CD14-positive monocyte (primary cell): ENCODE measurements at regions not wholly inside any gene's neighbourhood (a gene's known extent, or its start where the extent isn't known, plus 50 kb on each side); places are given as distances from the start of the nearest gene placed in this dataset.

Source experiments
- DNase-seq, 3 donors: peaks; one replicate each; pipeline ENCODE4 v3.0.0-alpha.2; 2011 to 2022
- H2AFZ ChIP-seq: 2 replicates; pipeline ENCODE4 v1.6.0; 2012; ENCODE audit warnings: mild to moderate bottlenecking, low read depth, low read length, inconsistent platforms; ENCODE audit not compliant: insufficient read depth, poor library complexity, severe bottlenecking
- H3K27ac ChIP-seq, 2 donors: 1 replicate in 1 of 2; 2 replicates in 1 of 2; pipeline ENCODE4 v1.5.1; 2012 to 2013; ENCODE audit warnings: low read length in 2 of 2, control low read depth in 1 of 2, inconsistent platforms in 1 of 2, low read depth in 1 of 2, mild to moderate bottlenecking in 1 of 2
- H3K27me3 ChIP-seq, 2 donors: one replicate each; pipeline versions ENCODE4 v1.6.0 to v1.6.1; 2011 to 2013; ENCODE audit warnings: low read length in 2 of 2; ENCODE audit not compliant: control insufficient read depth in 2 of 2, insufficient read depth in 2 of 2
- H3K36me3 ChIP-seq, 2 donors: replicated peaks in 1 of 2; 1 replicate in 1 of 2; 2 replicates in 1 of 2; pipeline versions ENCODE4 v1.5.1 to v1.6.1; 2012 to 2013; ENCODE audit warnings: low read length in 2 of 2, control low read depth in 1 of 2, inconsistent platforms in 1 of 2, mild to moderate bottlenecking in 1 of 2; ENCODE audit not compliant: insufficient read depth in 2 of 2, control insufficient read depth in 1 of 2
- H3K4me1 ChIP-seq, 2 donors: 1 replicate in 1 of 2; 2 replicates in 1 of 2; pipeline versions ENCODE4 v1.5.1 to v1.6.1; 2012 to 2013; ENCODE audit warnings: low read length in 2 of 2, control low read depth in 1 of 2, inconsistent platforms in 1 of 2, mild to moderate bottlenecking in 1 of 2, moderate library complexity in 1 of 2; ENCODE audit not compliant: insufficient read depth in 2 of 2, control insufficient read depth in 1 of 2
- H3K4me2 ChIP-seq: replicated peaks from 2 replicates; pipeline ENCODE3; 2012; ENCODE audit warnings: low read length, moderate library complexity, mild to moderate bottlenecking; ENCODE audit not compliant: poor library complexity, severe bottlenecking; ENCODE audit errors: extremely low read depth
- H3K4me3 ChIP-seq, 3 experiments: fragments of 200-600 bp in 1 of 3; sonication (generic) in 1 of 3; replicated peaks in 1 of 3; 1 replicate in 2 of 3; 2 replicates in 1 of 3; pipeline ENCODE4 v1.5.1; 2011 to 2013; ENCODE audit warnings: low read length in 3 of 3, mild to moderate bottlenecking in 3 of 3, control low read depth in 2 of 3, low read depth in 2 of 3, inconsistent platforms in 1 of 3, moderate library complexity in 1 of 3
- H3K79me2 ChIP-seq: 2 replicates; pipeline ENCODE4 v1.6.0; 2012; ENCODE audit warnings: mild to moderate bottlenecking, control low read depth, inconsistent platforms, low read length, moderate library complexity; ENCODE audit not compliant: insufficient read depth
- H3K9ac ChIP-seq: 2 replicates; pipeline ENCODE4 v1.6.0; 2017; ENCODE audit warnings: low read length, mild to moderate bottlenecking; ENCODE audit not compliant: insufficient read depth, poor library complexity, severe bottlenecking
- H3K9me3 ChIP-seq, 2 donors: replicated peaks in 1 of 2; 1 replicate in 1 of 2; 2 replicates in 1 of 2; pipeline versions ENCODE4 v1.5.1 to v1.6.1; 2012 to 2013; ENCODE audit warnings: low read length in 2 of 2, control low read depth in 1 of 2; ENCODE audit not compliant: control insufficient read depth in 1 of 2, insufficient read depth in 1 of 2
- H4K20me1 ChIP-seq: 2 replicates; pipeline ENCODE4 v1.6.0; 2012; ENCODE audit warnings: mild to moderate bottlenecking, low read length, control low read depth, moderate library complexity; ENCODE audit not compliant: insufficient read depth
- H3K27ac Mint-ChIP-seq, 7 donors: one replicate each; pipeline ENCODE4 v1.8.0; 2020; ENCODE audit warnings: mild to moderate bottlenecking in 7 of 7, mixed read lengths in 7 of 7, moderate library complexity in 6 of 7, inconsistent platforms in 2 of 7
- H3K27me3 Mint-ChIP-seq, 3 donors: one replicate each; pipeline ENCODE4 v1.8.0; 2021 to 2022; ENCODE audit warnings: low read depth in 3 of 3, mild to moderate bottlenecking in 3 of 3, mixed read lengths in 3 of 3, moderate library complexity in 3 of 3, inconsistent platforms in 1 of 3
- H3K36me3 Mint-ChIP-seq, 2 donors: one replicate each; pipeline ENCODE4 v1.8.0; 2020; ENCODE audit warnings: mixed read lengths in 2 of 2, inconsistent platforms in 1 of 2, mild to moderate bottlenecking in 1 of 2
- H3K4me1 Mint-ChIP-seq: one replicate; pipeline ENCODE4 v1.8.0; 2020; ENCODE audit warnings: mild to moderate bottlenecking, mixed read lengths
- H3K4me3 Mint-ChIP-seq, 2 donors: one replicate each; pipeline ENCODE4 v1.8.0; 2020; ENCODE audit warnings: mild to moderate bottlenecking in 2 of 2, mixed read lengths in 2 of 2, moderate library complexity in 1 of 2
- H3K9me3 Mint-ChIP-seq, 7 donors: one replicate each; pipeline ENCODE4 v1.8.0; 2020 to 2022; ENCODE audit warnings: mixed read lengths in 7 of 7, mild to moderate bottlenecking in 6 of 7, moderate library complexity in 6 of 7, inconsistent platforms in 2 of 7
- WGBS: methylation state at CpG from one replicate; pipeline ENCODE4 v1.1.5; 2013; ENCODE audit warnings: missing lambda C conversion rate; ENCODE audit not compliant: insufficient coverage; 5-methylcytosine and 5-hydroxymethylcytosine counted together
- intact Hi-C, 2 donors: fragments of 100-400 bp; cut with micrococcal nuclease; formaldehyde crosslinking; loops; one replicate each; pipeline versions ENCODE4 v1.15.0 to v1.15.1; 2023
- TF ChIP-seq, protein P1 (sequence below): fragments of 200-600 bp; IDR thresholded peaks from one replicate; pipeline ENCODE4 v1.8.0; 2022; ENCODE audit warnings: antibody characterized with exemption, mild to moderate bottlenecking

DNA sequence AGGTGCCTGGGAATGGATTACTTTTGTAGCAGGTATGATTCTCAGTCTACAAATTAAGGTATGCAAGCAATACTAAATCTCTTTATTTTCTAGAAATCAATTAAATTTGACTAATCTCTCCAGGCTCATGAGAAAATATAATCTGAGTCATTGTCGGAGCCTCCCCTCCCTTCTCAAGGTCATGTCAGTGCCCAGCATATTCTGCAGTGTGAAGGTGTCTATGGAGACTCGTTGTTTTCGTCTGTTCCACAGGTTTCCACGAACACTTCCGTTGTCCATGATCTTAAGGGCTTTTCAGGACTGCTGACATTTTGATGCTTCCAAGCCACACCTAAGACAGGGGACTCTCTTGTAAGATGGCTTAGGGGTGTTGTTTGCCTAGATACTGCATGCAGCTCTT is 56.6 kb upstream of the SCOC start:
- H3K79me2 ChIP-seq = no peaks in the 10 kb centered on the region
- no peak overlapping the region for H2AFZ ChIP-seq
- H4K20me1 ChIP-seq = no peaks in the 10 kb centered on the region
- intact Hi-C loops = no loop called here
- DNase-seq = no peak
- Mint-ChIP-seq H3K4me1 (no peaks in the 10 kb centered on the region), H3K9me3 (peaks cover 0 to 6% (median 0%) of the 10 kb centered on the region in 7 donors), H3K27me3 (peaks cover 0 to 1% (median 0%) of the 10 kb centered on the region in 3 donors), H3K27ac (no peak overlapping the region), H3K36me3 (no peaks in the 10 kb centered on the region), H3K4me3 (no peak overlapping the region)
- H3K27me3 ChIP-seq = no peaks in the 10 kb centered on the region
- no peaks in the 10 kb centered on the region for H3K36me3 ChIP-seq
- no peaks in the 10 kb centered on the region for H3K4me1 ChIP-seq
- H3K9ac ChIP-seq = no peak overlapping the region
- WGBS = 100% methylated on average over 4 of the region's 5 CpGs
- H3K4me2 ChIP-seq = no peak overlapping the region
- no peak overlapping the region for H3K27ac ChIP-seq
- TF ChIP-seq, protein P1, sequence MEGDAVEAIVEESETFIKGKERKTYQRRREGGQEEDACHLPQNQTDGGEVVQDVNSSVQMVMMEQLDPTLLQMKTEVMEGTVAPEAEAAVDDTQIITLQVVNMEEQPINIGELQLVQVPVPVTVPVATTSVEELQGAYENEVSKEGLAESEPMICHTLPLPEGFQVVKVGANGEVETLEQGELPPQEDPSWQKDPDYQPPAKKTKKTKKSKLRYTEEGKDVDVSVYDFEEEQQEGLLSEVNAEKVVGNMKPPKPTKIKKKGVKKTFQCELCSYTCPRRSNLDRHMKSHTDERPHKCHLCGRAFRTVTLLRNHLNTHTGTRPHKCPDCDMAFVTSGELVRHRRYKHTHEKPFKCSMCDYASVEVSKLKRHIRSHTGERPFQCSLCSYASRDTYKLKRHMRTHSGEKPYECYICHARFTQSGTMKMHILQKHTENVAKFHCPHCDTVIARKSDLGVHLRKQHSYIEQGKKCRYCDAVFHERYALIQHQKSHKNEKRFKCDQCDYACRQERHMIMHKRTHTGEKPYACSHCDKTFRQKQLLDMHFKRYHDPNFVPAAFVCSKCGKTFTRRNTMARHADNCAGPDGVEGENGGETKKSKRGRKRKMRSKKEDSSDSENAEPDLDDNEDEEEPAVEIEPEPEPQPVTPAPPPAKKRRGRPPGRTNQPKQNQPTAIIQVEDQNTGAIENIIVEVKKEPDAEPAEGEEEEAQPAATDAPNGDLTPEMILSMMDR = no peak
- H3K4me3 ChIP-seq = no peak overlapping the region
- H3K9me3 ChIP-seq = no peaks in the 10 kb centered on the region

DNA sequence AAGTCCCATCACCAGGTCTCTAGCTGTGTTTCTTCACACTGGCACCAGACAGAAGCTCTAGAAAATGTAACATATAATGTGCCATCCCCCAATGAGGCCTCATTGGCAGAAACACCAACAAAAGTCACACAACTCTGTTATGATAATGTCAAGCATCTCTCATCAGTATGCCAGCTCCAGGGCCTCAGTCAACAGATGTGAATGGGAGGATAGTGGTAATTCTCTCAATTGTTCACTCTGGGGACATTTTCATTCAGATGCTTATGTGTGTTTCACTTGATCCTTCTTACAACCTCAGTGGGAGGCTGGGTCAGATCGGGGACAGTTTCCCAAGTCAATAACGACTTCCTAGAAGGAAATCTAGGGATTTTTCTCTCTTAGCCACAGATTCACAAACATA is 57.5 kb upstream of the SCOC start:
- peaks cover 0 to 1% (median 0%) of the 10 kb centered on the region in 3 donors for H3K27me3 Mint-ChIP-seq
- H3K9me3 ChIP-seq = no peaks in the 10 kb centered on the region
- H3K27ac Mint-ChIP-seq = no peak overlapping the region
- H3K4me3 ChIP-seq = no peak overlapping the region
- H3K9me3 Mint-ChIP-seq = peaks cover 0 to 6% (median 0%) of the 10 kb centered on the region in 7 donors
- H3K27ac ChIP-seq = no peak overlapping the region
- no peak overlapping the region for H3K4me2 ChIP-seq
- no peak overlapping the region for H3K4me3 Mint-ChIP-seq
- no peaks in the 10 kb centered on the region for H3K27me3 ChIP-seq
- no peak overlapping the region for H3K9ac ChIP-seq
- H3K4me1 Mint-ChIP-seq = no peaks in the 10 kb centered on the region
- WGBS = no CpG with 5 or more reads among the region's 2 CpGs
- H4K20me1 ChIP-seq = no peaks in the 10 kb centered on the region
- H3K36me3 Mint-ChIP-seq = no peaks in the 10 kb centered on the region
- DNase-seq = no peak
- intact Hi-C loops = no loop called here
- no peaks in the 10 kb centered on the region for H3K4me1 ChIP-seq
- TF ChIP-seq, protein P1 = no peak
- H2AFZ ChIP-seq = no peak overlapping the region
- no peaks in the 10 kb centered on the region for H3K36me3 ChIP-seq
- no peaks in the 10 kb centered on the region for H3K79me2 ChIP-seq
